MM.1S (cell line): ENCODE measurements at regions not wholly inside any gene's neighbourhood (a gene's known extent, or its start where the extent isn't known, plus 50 kb on each side); places are given as distances from the start of the nearest gene placed in this dataset.

Experiments
- DNase-seq: peaks from one replicate; pipeline ENCODE4 v3.0.0-alpha.2; 2015
- H2AFZ ChIP-seq: fragments of 300-600 bp; sonication (generic); 2 replicates; pipeline ENCODE4 v1.6.0; 2016; ENCODE audit warnings: antibody characterized with exemption, low read length
- H3F3A ChIP-seq: fragments of 300-600 bp; sonication (generic); 2 replicates; pipeline ENCODE4 v1.6.1; 2016; ENCODE audit warnings: mild to moderate bottlenecking, antibody characterized with exemption, low read length, moderate library complexity, mixed read lengths; ENCODE audit not compliant: insufficient read depth
- H3K27ac ChIP-seq: fragments of 300-600 bp; sonication (generic); 2 replicates; pipeline ENCODE4 v1.5.1; 2016; ENCODE audit warnings: mild to moderate bottlenecking, low read length
- H3K27me3 ChIP-seq: fragments of 300-600 bp; sonication (generic); replicated peaks from 2 replicates; pipeline ENCODE4 v1.6.0; 2016; ENCODE audit warnings: low read length; ENCODE audit not compliant: insufficient read depth
- H3K36me3 ChIP-seq: fragments of 300-600 bp; sonication (generic); replicated peaks from 2 replicates; pipeline ENCODE4 v1.6.1; 2016; ENCODE audit warnings: mild to moderate bottlenecking, low read length, mixed read lengths; ENCODE audit not compliant: insufficient read depth
- H3K4me1 ChIP-seq: fragments of 300-600 bp; sonication (generic); 2 replicates; pipeline ENCODE4 v1.6.1; 2016; ENCODE audit warnings: low read length, mixed read lengths
- H3K4me2 ChIP-seq: fragments of 300-600 bp; sonication (generic); 2 replicates; pipeline ENCODE4 v1.6.0; 2016; ENCODE audit warnings: low read depth, low read length
- H3K4me3 ChIP-seq: fragments of 300-600 bp; sonication (generic); 2 replicates; pipeline ENCODE4 v1.5.1; 2016; ENCODE audit warnings: low read length, mixed read lengths
- H3K79me2 ChIP-seq: fragments of 300-600 bp; sonication (generic); 2 replicates; pipeline ENCODE4 v1.6.1; 2016; ENCODE audit warnings: mixed run types, low read length, mixed read lengths
- H3K9ac ChIP-seq: fragments of 300-600 bp; sonication (generic); 2 replicates; pipeline ENCODE4 v1.6.1; 2016; ENCODE audit warnings: low read length, mixed read lengths
- H3K9me2 ChIP-seq: fragments of 300-600 bp; sonication (generic); replicated peaks from 2 replicates; pipeline ENCODE4 v1.6.1; 2016; ENCODE audit warnings: mild to moderate bottlenecking, low read length, mixed read lengths; ENCODE audit not compliant: insufficient read depth
- H3K9me3 ChIP-seq: fragments of 300-600 bp; sonication (generic); replicated peaks from 2 replicates; pipeline ENCODE4 v1.6.1; 2016; ENCODE audit warnings: mild to moderate bottlenecking, low read length, mixed read lengths; ENCODE audit not compliant: insufficient read depth
- H4K20me1 ChIP-seq: fragments of 300-600 bp; sonication (generic); 2 replicates; pipeline ENCODE4 v1.6.1; 2016; ENCODE audit warnings: mild to moderate bottlenecking, low read length, moderate library complexity, mixed read lengths; ENCODE audit not compliant: insufficient read depth
- CTCF ChIP-seq: fragments of 300-600 bp; sonication (generic); IDR thresholded peaks from 2 replicates; pipeline ENCODE4 v1.5.1; 2016; ENCODE audit warnings: antibody characterized with exemption, low read length, mixed read lengths
- EZH2 ChIP-seq: fragments of 300-600 bp; sonication (generic); optimal IDR thresholded peaks from 2 replicates; pipeline ENCODE3; 2017; ENCODE audit warnings: low read depth, mild to moderate bottlenecking, antibody characterized with exemption, low read length, mixed read lengths
- EZH2phosphoT487 ChIP-seq: fragments of 300-600 bp; sonication (generic); IDR thresholded peaks from 2 replicates; pipeline ENCODE4 v1.6.1; 2018; ENCODE audit warnings: antibody characterized with exemption, low read length

- no peak for DNase-seq
- no peaks in the 10 kb centered on the region for H3K79me2 ChIP-seq
- no peak overlapping the region for H3K4me2 ChIP-seq
- no peaks in the 10 kb centered on the region for H4K20me1 ChIP-seq
- no peak overlapping the region for H3K9ac ChIP-seq
- no peak overlapping the region for H3K27ac ChIP-seq
- no peak overlapping the region for H2AFZ ChIP-seq
- H3K4me1 ChIP-seq, result no peaks in the 10 kb centered on the region
- H3F3A ChIP-seq, result no peaks in the 10 kb centered on the region
- no peaks in the 10 kb centered on the region for H3K36me3 ChIP-seq
- no peak overlapping the region for H3K4me3 ChIP-seq
- TF ChIP-seq EZH2 (no peak), EZH2phosphoT487 (no peak), CTCF (no peak)
- H3K9me2 ChIP-seq, result no peaks in the 10 kb centered on the region
- H3K9me3 ChIP-seq, result no peaks in the 10 kb centered on the region
- no peaks in the 10 kb centered on the region for H3K27me3 ChIP-seq
Measured at GRCh38 chr9:82555031-82555430, 507.9 kb downstream of the RASEF start.

GRCh38 chr9:82555431-82556051 is 507.4 kb downstream of the RASEF start:
- Histone ChIP-seq H3K36me3 (no peaks in the 10 kb centered on the region), H3K79me2 (no peaks in the 10 kb centered on the region), H3K27me3 (no peaks in the 10 kb centered on the region), H3K9ac (no peak overlapping the region), H3K9me2 (no peaks in the 10 kb centered on the region), H4K20me1 (no peaks in the 10 kb centered on the region), H3K4me2 (no peak overlapping the region), H3K4me1 (no peaks in the 10 kb centered on the region), H3F3A (no peaks in the 10 kb centered on the region), H3K9me3 (no peaks in the 10 kb centered on the region), H3K27ac (no peak overlapping the region), H2AFZ (no peak overlapping the region), H3K4me3 (no peak overlapping the region)
- TF ChIP-seq CTCF (no peak), EZH2phosphoT487 (no peak), EZH2 (no peak)
- DNase-seq, result no peak

- H3F3A ChIP-seq, result no peaks in the 10 kb centered on the region
- no peak overlapping the region for H3K4me3 ChIP-seq
- H3K9me2 ChIP-seq, result no peaks in the 10 kb centered on the region
- H3K4me1 ChIP-seq, result no peaks in the 10 kb centered on the region
- no peak overlapping the region for H3K27ac ChIP-seq
- DNase-seq, result no peak
- no peak for TF ChIP-seq CTCF
- no peak for TF ChIP-seq EZH2phosphoT487
- TF ChIP-seq EZH2, result no peak
- H3K9me3 ChIP-seq, result no peaks in the 10 kb centered on the region
- no peaks in the 10 kb centered on the region for H3K79me2 ChIP-seq
- no peaks in the 10 kb centered on the region for H3K27me3 ChIP-seq
- H2AFZ ChIP-seq, result no peak overlapping the region
- no peaks in the 10 kb centered on the region for H4K20me1 ChIP-seq
- no peaks in the 10 kb centered on the region for H3K36me3 ChIP-seq
- no peak overlapping the region for H3K9ac ChIP-seq
- no peak overlapping the region for H3K4me2 ChIP-seq
Measured at GRCh38 chr9:82558346-82558745, 504.6 kb downstream of the RASEF start.
